Smooth muscle cell (in vitro differentiated cells): ENCODE measurements at regions not wholly inside any gene's neighbourhood (a gene's known extent, or its start where the extent isn't known, plus 50 kb on each side); places are given as distances from the start of the nearest gene placed in this dataset.

Experiments used
- DNase-seq: peaks from one replicate; lab custom pipeline; 2025; ENCODE audit not compliant: unreplicated experiment; lab: John Stamatoyannopoulos, UW
- H2AFZ ChIP-seq: fragments of 200-600 bp; sonication (generic); 2 replicates; pipeline ENCODE4 v1.6.0; 2016; ENCODE audit warnings: antibody characterized with exemption, low read depth, mild to moderate bottlenecking
- H3F3A ChIP-seq: fragments of 200-600 bp; sonication (generic); 2 replicates; pipeline ENCODE4 v1.6.0; 2017; ENCODE audit warnings: antibody characterized with exemption, low read depth
- H3K27ac ChIP-seq: fragments of 200-600 bp; sonication (generic); 2 replicates; pipeline ENCODE4 v1.5.1; 2016; ENCODE audit warnings: low read depth, mild to moderate bottlenecking
- H3K27me3 ChIP-seq: fragments of 200-600 bp; sonication (generic); 2 replicates; pipeline ENCODE4 v1.6.1; 2016; ENCODE audit warnings: low read depth, mild to moderate bottlenecking
- H3K36me3 ChIP-seq: fragments of 200-600 bp; sonication (generic); 2 replicates; pipeline ENCODE4 v1.5.1; 2016; ENCODE audit warnings: low read depth
- H3K4me1 ChIP-seq: fragments of 200-600 bp; sonication (generic); 2 replicates; pipeline ENCODE4 v1.5.1; 2016; ENCODE audit warnings: low read depth
- H3K4me2 ChIP-seq: fragments of 200-600 bp; sonication (generic); 2 replicates; pipeline ENCODE4 v1.6.0; 2016; ENCODE audit warnings: mild to moderate bottlenecking
- H3K4me3 ChIP-seq: fragments of 200-600 bp; sonication (generic); 2 replicates; pipeline ENCODE4 v1.5.1; 2016; ENCODE audit warnings: mild to moderate bottlenecking
- H3K79me2 ChIP-seq: fragments of 200-600 bp; sonication (generic); 2 replicates; pipeline ENCODE4 v1.6.0; 2016; ENCODE audit warnings: low read depth, mild to moderate bottlenecking
- H3K9ac ChIP-seq: fragments of 200-600 bp; sonication (generic); 2 replicates; pipeline ENCODE4 v1.6.0; 2016; ENCODE audit warnings: low read depth
- H3K9me3 ChIP-seq: fragments of 200-600 bp; sonication (generic); replicated peaks from 2 replicates; pipeline ENCODE4 v1.5.1; 2016; ENCODE audit warnings: low read depth
- H4K20me1 ChIP-seq: fragments of 200-600 bp; sonication (generic); 2 replicates; pipeline ENCODE4 v1.6.0; 2016; ENCODE audit warnings: low read depth
- WGBS: methylation state at CpG from one replicate; pipeline ENCODE4 v1.1.7; 2016; ENCODE audit warnings: low lambda C conversion rate; 5-methylcytosine and 5-hydroxymethylcytosine counted together
- TF ChIP-seq, protein P1 (sequence below): fragments of 200-600 bp; sonication (generic); IDR thresholded peaks from 2 replicates; pipeline ENCODE4 v1.5.1; 2017; ENCODE audit warnings: borderline replicate concordance, mild to moderate bottlenecking, antibody characterized with exemption; ENCODE audit not compliant: insufficient read depth, poor library complexity, severe bottlenecking

GRCh38 chr7:25056368-25056767 lies 68.7 kb downstream of the CYCS start:
- Histone ChIP-seq H3K27me3 (peaks cover 7% of the 10 kb centered on the region), H3K9ac (no peak overlapping the region), H3K27ac (no peak overlapping the region), H3K4me3 (no peak overlapping the region), H3K79me2 (no peaks in the 10 kb centered on the region), H3K4me1 (no peaks in the 10 kb centered on the region), H3K4me2 (no peak overlapping the region), H3F3A (no peaks in the 10 kb centered on the region), H3K36me3 (no peaks in the 10 kb centered on the region), H2AFZ (no peak overlapping the region), H3K9me3 (no peaks in the 10 kb centered on the region), H4K20me1 (no peaks in the 10 kb centered on the region)
- TF ChIP-seq, protein P1, sequence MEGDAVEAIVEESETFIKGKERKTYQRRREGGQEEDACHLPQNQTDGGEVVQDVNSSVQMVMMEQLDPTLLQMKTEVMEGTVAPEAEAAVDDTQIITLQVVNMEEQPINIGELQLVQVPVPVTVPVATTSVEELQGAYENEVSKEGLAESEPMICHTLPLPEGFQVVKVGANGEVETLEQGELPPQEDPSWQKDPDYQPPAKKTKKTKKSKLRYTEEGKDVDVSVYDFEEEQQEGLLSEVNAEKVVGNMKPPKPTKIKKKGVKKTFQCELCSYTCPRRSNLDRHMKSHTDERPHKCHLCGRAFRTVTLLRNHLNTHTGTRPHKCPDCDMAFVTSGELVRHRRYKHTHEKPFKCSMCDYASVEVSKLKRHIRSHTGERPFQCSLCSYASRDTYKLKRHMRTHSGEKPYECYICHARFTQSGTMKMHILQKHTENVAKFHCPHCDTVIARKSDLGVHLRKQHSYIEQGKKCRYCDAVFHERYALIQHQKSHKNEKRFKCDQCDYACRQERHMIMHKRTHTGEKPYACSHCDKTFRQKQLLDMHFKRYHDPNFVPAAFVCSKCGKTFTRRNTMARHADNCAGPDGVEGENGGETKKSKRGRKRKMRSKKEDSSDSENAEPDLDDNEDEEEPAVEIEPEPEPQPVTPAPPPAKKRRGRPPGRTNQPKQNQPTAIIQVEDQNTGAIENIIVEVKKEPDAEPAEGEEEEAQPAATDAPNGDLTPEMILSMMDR: no peak
- 96% methylated on average over 4 of the region's 4 CpGs for WGBS
- no peak for DNase-seq

- TF ChIP-seq, protein P1: no peak
- Histone ChIP-seq H4K20me1 (no peaks in the 10 kb centered on the region), H3K27ac (no peak overlapping the region), H3K9me3 (no peaks in the 10 kb centered on the region), H3F3A (no peaks in the 10 kb centered on the region), H3K4me3 (no peak overlapping the region), H3K36me3 (no peaks in the 10 kb centered on the region), H2AFZ (no peak overlapping the region), H3K9ac (no peak overlapping the region), H3K27me3 (peaks cover 7% of the 10 kb centered on the region), H3K79me2 (no peaks in the 10 kb centered on the region), H3K4me1 (no peaks in the 10 kb centered on the region), H3K4me2 (no peak overlapping the region)
- 88% methylated on average over 6 of the region's 6 CpGs for WGBS
- no peak for DNase-seq
Observed at GRCh38 chr7:25055520-25056220, 69.4 kb downstream of the CYCS start.

- Histone ChIP-seq H3K4me3 (no peak overlapping the region), H3F3A (no peaks in the 10 kb centered on the region), H3K4me2 (no peak overlapping the region), H3K79me2 (no peaks in the 10 kb centered on the region), H3K27ac (no peak overlapping the region), H3K27me3 (peaks cover 7% of the 10 kb centered on the region), H3K9me3 (no peaks in the 10 kb centered on the region), H2AFZ (no peak overlapping the region), H3K36me3 (no peaks in the 10 kb centered on the region), H3K4me1 (no peaks in the 10 kb centered on the region), H4K20me1 (no peaks in the 10 kb centered on the region), H3K9ac (no peak overlapping the region)
- TF ChIP-seq, protein P1: no peak
- no peak for DNase-seq
- WGBS: 85% methylated on average over 6 of the region's 6 CpGs
Observed at GRCh38 chr7:25054819-25055519, 70.1 kb downstream of the CYCS start.
